Nephron (organoid): ENCODE measurements at regions not wholly inside any gene's neighbourhood (a gene's known extent, or its start where the extent isn't known, plus 50 kb on each side); places are given as distances from the start of the nearest gene placed in this dataset.
A peak's percentile ranks its signal among the peaks of the same experiment; 100 is the strongest.

Experiments used
- H3K27ac Mint-ChIP-seq, 3 experiments: 2 replicates each; pipeline ENCODE4 v1.8.0; 2020; ENCODE audit warnings: mixed read lengths in 3 of 3, mild to moderate bottlenecking in 2 of 3, moderate library complexity in 1 of 3
- H3K27me3 Mint-ChIP-seq: 2 replicates; pipeline ENCODE4 v1.8.0; 2021; ENCODE audit warnings: low read depth, mild to moderate bottlenecking, moderate library complexity, mixed read lengths
- H3K36me3 Mint-ChIP-seq: 2 replicates; pipeline ENCODE4 v1.8.0; 2020; ENCODE audit warnings: low read depth, mixed read lengths
- H3K4me1 Mint-ChIP-seq: 2 replicates; pipeline ENCODE4 v1.8.0; 2020; ENCODE audit warnings: mixed read lengths
- H3K4me3 Mint-ChIP-seq, 3 experiments: 2 replicates each; pipeline ENCODE4 v1.8.0; 2020; ENCODE audit warnings: mild to moderate bottlenecking in 3 of 3, mixed read lengths in 3 of 3, moderate library complexity in 2 of 3
- H3K9me3 Mint-ChIP-seq: 2 replicates; pipeline ENCODE4 v1.8.0; 2020; ENCODE audit warnings: mixed read lengths
- CTCF ChIP-seq, 3 experiments: fragments of 200-600 bp; sonication (generic); IDR thresholded peaks; one replicate each; pipeline ENCODE4 v1.5.0; 2021; ENCODE audit warnings: antibody characterized with exemption in 3 of 3; ENCODE audit not compliant: unreplicated experiment in 3 of 3

- H3K27me3 Mint-ChIP-seq: peaks cover 32% of the 10 kb centered on the region
- H3K36me3 Mint-ChIP-seq: no peaks in the 10 kb centered on the region
- TF ChIP-seq CTCF (IDR thresholded peaks at IDR 0.05; ENCODE audit: unreplicated experiment in 3 of 3): no peak
- H3K4me3 Mint-ChIP-seq: no peak overlapping the region
- H3K27ac Mint-ChIP-seq: peak overlapping the region in 1 of 3 experiments; percentile 54
- H3K4me1 Mint-ChIP-seq: peaks cover 4% of the 10 kb centered on the region
- no peaks in the 10 kb centered on the region for H3K9me3 Mint-ChIP-seq
Observed at GRCh38 chr20:40510622-40511021, 178.4 kb downstream of the MAFB start.

GRCh38 chr20:40508821-40509220, 180.2 kb downstream of the MAFB start:
- peaks cover 29% of the 10 kb centered on the region for H3K27me3 Mint-ChIP-seq
- H3K27ac Mint-ChIP-seq: no peak overlapping the region
- H3K9me3 Mint-ChIP-seq: no peaks in the 10 kb centered on the region
- TF ChIP-seq CTCF (IDR thresholded peaks at IDR 0.05; ENCODE audit: unreplicated experiment in 3 of 3): no peak
- no peaks in the 10 kb centered on the region for H3K36me3 Mint-ChIP-seq
- H3K4me3 Mint-ChIP-seq: no peak overlapping the region
- peaks cover 4% of the 10 kb centered on the region for H3K4me1 Mint-ChIP-seq

- H3K4me1 Mint-ChIP-seq: peaks cover 4% of the 10 kb centered on the region
- H3K9me3 Mint-ChIP-seq: no peaks in the 10 kb centered on the region
- H3K4me3 Mint-ChIP-seq: no peak overlapping the region
- peaks cover 24% of the 10 kb centered on the region for H3K27me3 Mint-ChIP-seq
- no peak overlapping the region for H3K27ac Mint-ChIP-seq
- no peaks in the 10 kb centered on the region for H3K36me3 Mint-ChIP-seq
- no peak for TF ChIP-seq CTCF (IDR thresholded peaks at IDR 0.05; ENCODE audit: unreplicated experiment in 3 of 3)
Observed at GRCh38 chr20:40506537-40506939, 182.5 kb downstream of the MAFB start.

- Mint-ChIP-seq H3K9me3 (no peaks in the 10 kb centered on the region), H3K27ac (peak overlapping the region; percentile 1 to 88 (median 25)), H3K4me1 (no peaks in the 10 kb centered on the region), H3K36me3 (no peaks in the 10 kb centered on the region), H3K27me3 (peaks cover 9% of the 10 kb centered on the region), H3K4me3 (no peak overlapping the region)
- no peak for TF ChIP-seq CTCF (IDR thresholded peaks at IDR 0.05; ENCODE audit: unreplicated experiment in 3 of 3)
Observed at GRCh38 chr20:40503119-40503518, 185.9 kb downstream of the MAFB start.

- Mint-ChIP-seq H3K27me3 (peaks cover 4% of the 10 kb centered on the region), H3K4me1 (no peaks in the 10 kb centered on the region), H3K4me3 (no peak overlapping the region), H3K9me3 (no peaks in the 10 kb centered on the region), H3K36me3 (no peaks in the 10 kb centered on the region), H3K27ac (peak overlapping the region; percentile 1 to 88 (median 25))
- no peak for TF ChIP-seq CTCF (IDR thresholded peaks at IDR 0.05; ENCODE audit: unreplicated experiment in 3 of 3)
Observed at GRCh38 chr20:40502576-40502975, 186.5 kb downstream of the MAFB start.

- H3K4me1 Mint-ChIP-seq: no peaks in the 10 kb centered on the region
- no peak overlapping the region for H3K27ac Mint-ChIP-seq
- no peak for TF ChIP-seq CTCF (IDR thresholded peaks at IDR 0.05; ENCODE audit: unreplicated experiment in 3 of 3)
- H3K4me3 Mint-ChIP-seq: no peak overlapping the region
- peaks cover 7% of the 10 kb centered on the region for H3K27me3 Mint-ChIP-seq
- no peaks in the 10 kb centered on the region for H3K36me3 Mint-ChIP-seq
- no peaks in the 10 kb centered on the region for H3K9me3 Mint-ChIP-seq
Observed at GRCh38 chr20:40499391-40499790, 189.6 kb downstream of the MAFB start.
